ENCODE measurements at regions not wholly inside any gene's neighbourhood (a gene's known extent, or its start where the extent isn't known, plus 50 kb on each side); places are given as distances from the start of the nearest gene placed in this dataset.

GRCh38 chr18:76554547-76555222 is 59.6 kb upstream of the ZNF516 start:
- no peak overlapping the region for H3K4me3 ChIP-seq (ENCODE audit: low read depth, low read length)
- no peak for TF ChIP-seq CTCF (IDR thresholded peaks at IDR 0.05; ENCODE audit: insufficient read depth, low read depth, low read length)
- POLR2A ChIA-PET = interaction anchor here (0.7 kb wide), 1 partner anchor 129 kb away, joined by 3 read pairs; no protein-coding TSS in a partner anchor
- H3K27me3 ChIP-seq (ENCODE audit: control insufficient read depth, insufficient read depth, low read length) = no peaks in the 10 kb centered on the region
- no peak for DNase-seq (ENCODE audit: low read depth)
- CTCF ChIA-PET = interaction anchor here (0.9 kb wide), 1 partner anchor 11 kb away, joined by 3 read pairs; no protein-coding TSS in a partner anchor
- H3K36me3 ChIP-seq (ENCODE audit: control insufficient read depth, insufficient read depth, low read length) = no peaks in the 10 kb centered on the region

- no peak for TF ChIP-seq CTCF (IDR thresholded peaks at IDR 0.05; ENCODE audit: insufficient read depth, low read depth, low read length)
- DNase-seq (ENCODE audit: low read depth) = no peak
These were observed 58.9 kb upstream of the ZNF516 start for GRCh38 chr18:76553715-76554546.

DNA sequence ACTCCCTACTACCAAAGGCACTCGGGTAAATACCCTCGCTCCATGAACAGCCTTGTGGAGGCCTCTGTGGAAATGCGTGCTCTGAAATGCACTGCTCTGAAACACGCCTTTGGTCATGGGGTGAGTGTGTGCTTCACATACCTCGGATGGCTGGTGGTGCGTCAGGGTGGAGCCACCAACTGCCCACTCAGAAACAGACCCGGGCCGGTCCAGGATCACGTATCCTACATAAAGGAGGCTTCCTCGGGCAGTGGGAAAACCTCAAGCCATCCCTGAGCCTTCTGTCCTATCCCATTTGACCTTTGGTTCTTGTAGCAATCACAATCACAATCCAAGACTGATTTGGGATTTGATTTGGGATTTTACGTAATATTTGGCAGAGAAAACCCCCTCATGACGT is 53.5 kb upstream of the ZNF516 start:
- H3K27me3 ChIP-seq (ENCODE audit: control insufficient read depth, insufficient read depth, low read length) = no peaks in the 10 kb centered on the region; the same call in 1 of the 2 replicates
- H3K36me3 ChIP-seq (ENCODE audit: control insufficient read depth, insufficient read depth, low read length) = no peaks in the 10 kb centered on the region
- ChIA-PET POLR2A (no interaction called here), CTCF (no interaction called here)
- no peak for TF ChIP-seq CTCF (IDR thresholded peaks at IDR 0.05; ENCODE audit: insufficient read depth, low read depth, low read length)
- no peak overlapping the region for H3K4me3 ChIP-seq (ENCODE audit: low read depth, low read length)
- DNase-seq (ENCODE audit: low read depth) = no peak

More at GRCh38 chr18:76553715-76554546, 58.9 kb upstream of the ZNF516 start:
- Histone ChIP-seq H3K36me3 (ENCODE audit: control insufficient read depth, insufficient read depth, low read length) (no peaks in the 10 kb centered on the region), H3K4me3 (ENCODE audit: low read depth, low read length) (no peak overlapping the region), H3K27me3 (ENCODE audit: control insufficient read depth, insufficient read depth, low read length) (no peaks in the 10 kb centered on the region)
- ChIA-PET CTCF (no interaction called here), POLR2A (interaction anchor here (0.7 kb wide), 1 partner anchor 128 kb away, joined by 3 read pairs; no protein-coding TSS in a partner anchor)

DNA sequence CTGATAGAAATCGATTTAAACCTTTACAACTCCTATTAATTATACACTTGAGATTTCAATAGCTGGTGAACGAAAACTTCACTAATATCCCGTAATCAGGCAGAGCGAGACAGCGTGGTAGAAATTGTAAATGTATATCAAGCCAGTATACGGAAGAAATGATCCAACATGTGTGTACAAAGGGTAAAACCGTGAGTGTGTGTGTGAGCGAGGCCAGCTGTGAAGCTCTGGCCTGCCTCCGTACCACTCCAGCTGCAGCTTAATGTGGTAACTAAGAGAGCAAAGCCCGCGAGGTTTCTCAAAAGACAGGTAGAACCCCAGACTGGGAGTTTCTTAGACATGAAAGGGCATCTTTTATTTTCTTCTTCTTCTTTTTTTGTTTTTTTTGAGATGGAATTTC is 52.3 kb upstream of the ZNF516 start:
- no peak overlapping the region for H3K4me3 ChIP-seq (ENCODE audit: low read depth, low read length)
- CTCF ChIA-PET = interaction anchor here (1.0 kb wide), 1 partner anchor 12 kb away, joined by 3 read pairs; no protein-coding TSS in a partner anchor
- H3K27me3 ChIP-seq (ENCODE audit: control insufficient read depth, insufficient read depth, low read length) = no peaks in the 10 kb centered on the region; the same call in 1 of the 2 replicates
- POLR2A ChIA-PET = no interaction called here
- no peak for TF ChIP-seq CTCF (IDR thresholded peaks at IDR 0.05; ENCODE audit: insufficient read depth, low read depth, low read length)
- no peak for DNase-seq (ENCODE audit: low read depth)
- no peaks in the 10 kb centered on the region for H3K36me3 ChIP-seq (ENCODE audit: control insufficient read depth, insufficient read depth, low read length)

- no peaks in the 10 kb centered on the region; the same call in 1 of the 2 replicates for H3K27me3 ChIP-seq (ENCODE audit: control insufficient read depth, insufficient read depth, low read length)
- no peak for TF ChIP-seq CTCF (IDR thresholded peaks at IDR 0.05; ENCODE audit: insufficient read depth, low read depth, low read length)
- H3K4me3 ChIP-seq (ENCODE audit: low read depth, low read length) = no peak overlapping the region
- no peaks in the 10 kb centered on the region for H3K36me3 ChIP-seq (ENCODE audit: control insufficient read depth, insufficient read depth, low read length)
- POLR2A ChIA-PET = interaction anchor here (0.6 kb wide), 1 partner anchor 34 kb away, joined by 4 read pairs; no protein-coding TSS in a partner anchor
- no peak for DNase-seq (ENCODE audit: low read depth)
- CTCF ChIA-PET = interaction anchor here (1.0 kb wide), 1 partner anchor 13 kb away, joined by 3 read pairs; no protein-coding TSS in a partner anchor
These were observed 51.4 kb upstream of the ZNF516 start for GRCh38 chr18:76546436-76546835.

All from BJ (cell line).